Cardiac muscle cell (in vitro differentiated cells and primary cell): ENCODE measurements at regions not wholly inside any gene's neighbourhood (a gene's known extent, or its start where the extent isn't known, plus 50 kb on each side); places are given as distances from the start of the nearest gene placed in this dataset.

Experiments
- DNase-seq, 2 donors: peaks; one replicate each; pipeline versions ENCODE4 v3.0.0 to v3.0.0-alpha.2; 2010 to 2017; ENCODE audit warnings: low read depth in 1 of 2, low spot score in 1 of 2
- H3K27ac ChIP-seq: fragments of 200-600 bp; sonication (generic); 2 replicates; pipeline ENCODE4 v1.5.1; 2016
- H3K27me3 ChIP-seq: fragments of 200-600 bp; sonication (generic); 2 replicates; pipeline ENCODE4 v1.6.0; 2016; ENCODE audit warnings: control low read depth
- H3K36me3 ChIP-seq: fragments of 200-600 bp; sonication (generic); 2 replicates; pipeline ENCODE4 v1.5.1; 2016; ENCODE audit warnings: control low read depth
- H3K4me1 ChIP-seq: fragments of 200-600 bp; sonication (generic); 2 replicates; pipeline ENCODE4 v1.8.1; 2017; ENCODE audit warnings: low read depth, mild to moderate bottlenecking, mixed run types
- H3K4me3 ChIP-seq: fragments of 200-600 bp; sonication (generic); 2 replicates; pipeline ENCODE4 v1.5.1; 2016; ENCODE audit warnings: mild to moderate bottlenecking
- H3K9me3 ChIP-seq: fragments of 200-600 bp; sonication (generic); 2 replicates; pipeline ENCODE4 v1.5.1; 2017; ENCODE audit warnings: low read depth, mild to moderate bottlenecking, control low read depth
- TF ChIP-seq, protein P1 (sequence below): IDR thresholded peaks from 2 replicates; pipeline ENCODE4 v1.5.1; 2012; ENCODE audit warnings: low read depth, mild to moderate bottlenecking, low read length

DNA sequence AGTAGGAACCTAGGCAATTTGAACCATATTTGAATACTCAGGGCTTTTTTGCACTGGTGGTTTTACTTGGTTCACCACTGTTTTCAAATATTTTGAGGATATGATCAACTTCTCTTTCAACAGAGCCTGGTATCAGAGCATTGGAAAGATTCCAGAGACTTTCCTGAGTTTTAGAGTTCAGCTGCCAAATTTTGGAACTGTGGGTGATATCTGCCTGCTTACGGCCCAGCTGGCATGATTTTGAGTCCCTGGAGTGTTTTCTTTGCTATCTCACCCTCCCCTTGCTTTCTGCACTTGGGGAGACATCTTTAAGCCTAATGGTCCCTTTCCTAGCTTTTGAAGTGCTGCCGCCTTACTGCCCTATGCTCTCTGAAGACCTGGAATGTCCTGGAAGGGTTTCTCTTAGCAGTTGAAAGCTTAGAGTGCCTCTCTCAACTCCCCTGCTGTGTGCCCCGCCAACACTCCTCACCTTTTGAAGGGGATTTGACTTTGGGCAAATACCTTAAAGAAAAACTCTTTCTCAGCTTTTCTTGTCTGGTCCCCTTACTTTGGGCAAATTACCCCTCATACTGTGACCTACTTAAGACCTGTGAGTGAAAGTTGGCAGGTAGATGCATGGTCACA lies 539.1 kb downstream of the MFSD1 start:
- Histone ChIP-seq H3K4me3 (no peak overlapping the region), H3K4me1 (no peaks in the 10 kb centered on the region), H3K27ac (no peak overlapping the region), H3K27me3 (no peaks in the 10 kb centered on the region), H3K9me3 (peaks cover 4% of the 10 kb centered on the region), H3K36me3 (no peaks in the 10 kb centered on the region)
- TF ChIP-seq, protein P1, sequence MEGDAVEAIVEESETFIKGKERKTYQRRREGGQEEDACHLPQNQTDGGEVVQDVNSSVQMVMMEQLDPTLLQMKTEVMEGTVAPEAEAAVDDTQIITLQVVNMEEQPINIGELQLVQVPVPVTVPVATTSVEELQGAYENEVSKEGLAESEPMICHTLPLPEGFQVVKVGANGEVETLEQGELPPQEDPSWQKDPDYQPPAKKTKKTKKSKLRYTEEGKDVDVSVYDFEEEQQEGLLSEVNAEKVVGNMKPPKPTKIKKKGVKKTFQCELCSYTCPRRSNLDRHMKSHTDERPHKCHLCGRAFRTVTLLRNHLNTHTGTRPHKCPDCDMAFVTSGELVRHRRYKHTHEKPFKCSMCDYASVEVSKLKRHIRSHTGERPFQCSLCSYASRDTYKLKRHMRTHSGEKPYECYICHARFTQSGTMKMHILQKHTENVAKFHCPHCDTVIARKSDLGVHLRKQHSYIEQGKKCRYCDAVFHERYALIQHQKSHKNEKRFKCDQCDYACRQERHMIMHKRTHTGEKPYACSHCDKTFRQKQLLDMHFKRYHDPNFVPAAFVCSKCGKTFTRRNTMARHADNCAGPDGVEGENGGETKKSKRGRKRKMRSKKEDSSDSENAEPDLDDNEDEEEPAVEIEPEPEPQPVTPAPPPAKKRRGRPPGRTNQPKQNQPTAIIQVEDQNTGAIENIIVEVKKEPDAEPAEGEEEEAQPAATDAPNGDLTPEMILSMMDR = no peak
- peak in 1 of 2 donors; percentile 21 for DNase-seq

DNA sequence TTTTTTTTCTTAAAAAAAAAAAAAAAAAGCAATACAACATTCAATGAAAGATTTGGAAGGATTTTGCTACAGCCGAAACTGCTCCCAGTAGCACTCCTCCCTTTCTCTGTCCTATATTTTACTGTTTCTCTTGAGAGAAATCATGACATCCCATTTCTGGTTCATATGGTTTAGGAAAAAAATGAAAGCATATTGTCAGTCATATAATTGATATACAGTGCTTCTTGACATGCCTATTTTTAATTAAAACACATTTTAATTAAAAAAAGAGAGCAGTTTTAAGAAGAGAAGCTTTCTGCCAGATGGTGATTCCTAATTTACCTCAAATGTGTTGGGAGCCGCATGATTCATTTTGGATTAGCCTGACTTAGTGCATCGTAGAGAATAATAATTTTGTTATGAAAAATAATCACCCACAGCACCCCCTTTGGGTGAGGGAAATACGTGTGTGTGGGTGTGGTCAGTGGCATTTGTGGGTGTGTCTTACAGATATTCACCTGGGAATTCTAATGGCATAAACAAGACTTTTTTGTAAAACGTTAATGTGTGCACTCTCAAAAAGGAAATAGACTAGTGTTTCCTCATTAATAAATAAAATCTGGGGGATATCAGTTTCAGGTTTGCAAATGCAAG lies 544.5 kb downstream of the MFSD1 start:
- Histone ChIP-seq H3K36me3 (no peaks in the 10 kb centered on the region), H3K27ac (no peak overlapping the region), H3K4me1 (no peaks in the 10 kb centered on the region), H3K4me3 (no peak overlapping the region), H3K9me3 (no peaks in the 10 kb centered on the region), H3K27me3 (no peaks in the 10 kb centered on the region)
- no peak for DNase-seq
- TF ChIP-seq, protein P1 = no peak

DNA sequence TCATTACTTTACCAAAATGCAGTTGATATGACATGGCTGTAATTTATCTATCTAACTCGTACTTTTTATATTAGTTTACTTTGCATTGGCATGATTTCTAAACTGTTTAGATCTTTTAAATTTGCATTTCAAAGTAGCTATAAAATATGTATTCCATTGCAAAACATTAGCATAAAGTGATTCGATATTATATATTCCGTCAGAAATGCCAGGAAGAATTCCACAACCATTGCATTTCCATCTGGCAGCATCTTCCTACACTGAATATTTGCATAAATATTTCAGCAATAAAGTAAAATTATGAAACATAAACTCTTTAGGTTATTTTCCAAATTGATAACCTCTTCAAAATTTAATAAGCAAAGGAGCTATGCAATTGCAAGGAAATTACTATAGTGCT lies 546.6 kb downstream of the MFSD1 start:
- Histone ChIP-seq H3K4me1 (no peaks in the 10 kb centered on the region), H3K4me3 (no peak overlapping the region), H3K9me3 (no peaks in the 10 kb centered on the region), H3K27me3 (no peaks in the 10 kb centered on the region), H3K27ac (no peak overlapping the region), H3K36me3 (no peaks in the 10 kb centered on the region)
- DNase-seq = no peak
- TF ChIP-seq, protein P1 = no peak

DNA sequence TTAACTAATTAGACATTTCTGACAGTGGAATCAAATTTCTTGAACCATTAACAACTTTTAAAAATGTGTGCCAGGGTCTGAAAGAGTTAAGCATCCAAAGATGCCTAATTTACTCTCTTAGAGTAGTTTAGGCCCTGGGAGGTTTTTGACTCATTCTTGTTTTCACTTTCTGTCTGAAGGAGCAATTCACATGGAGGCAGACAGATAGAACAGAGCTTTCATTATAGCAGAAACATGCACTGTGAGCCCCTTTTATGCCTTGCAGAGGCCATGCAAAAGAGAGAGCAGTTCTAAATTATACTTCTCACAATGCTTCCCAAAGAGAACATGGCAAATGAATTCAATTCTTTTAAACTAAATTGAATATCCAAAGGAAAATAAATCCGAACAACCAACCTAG lies 554.8 kb downstream of the MFSD1 start:
- no peaks in the 10 kb centered on the region for H3K27me3 ChIP-seq
- H3K27ac ChIP-seq = no peak overlapping the region
- DNase-seq = no peak
- no peaks in the 10 kb centered on the region for H3K36me3 ChIP-seq
- TF ChIP-seq, protein P1 = no peak
- H3K9me3 ChIP-seq = no peaks in the 10 kb centered on the region
- H3K4me3 ChIP-seq = no peak overlapping the region
- no peaks in the 10 kb centered on the region for H3K4me1 ChIP-seq

DNA sequence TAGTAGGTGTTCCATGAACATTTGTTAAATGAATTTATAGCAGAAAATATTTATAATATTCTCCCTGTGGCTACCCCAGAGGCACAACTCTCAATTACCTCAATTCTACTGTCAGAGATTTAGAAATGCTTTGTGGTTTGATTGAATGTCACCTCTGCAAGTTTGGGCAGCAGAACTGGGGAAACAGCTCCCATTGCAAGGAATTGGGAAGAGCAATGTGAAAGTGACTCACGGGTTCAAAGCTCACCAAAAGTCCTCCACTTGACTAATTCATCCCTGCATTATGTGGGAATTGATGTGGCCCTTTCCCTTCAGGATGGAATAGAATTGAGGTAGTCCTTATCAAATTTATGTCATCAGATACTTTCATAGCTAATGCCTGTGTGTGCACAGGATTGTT lies 562.7 kb downstream of the MFSD1 start:
- TF ChIP-seq, protein P1 = no peak

More for the DNA sequence above, 562.7 kb downstream of the MFSD1 start:
- Histone ChIP-seq H3K36me3 (no peaks in the 10 kb centered on the region), H3K27me3 (no peaks in the 10 kb centered on the region), H3K27ac (no peak overlapping the region), H3K4me3 (no peak overlapping the region), H3K9me3 (no peaks in the 10 kb centered on the region), H3K4me1 (no peaks in the 10 kb centered on the region)
- no peak for DNase-seq
